HCT116 (cell line): ENCODE measurements at regions not wholly inside any gene's neighbourhood (a gene's known extent, or its start where the extent isn't known, plus 50 kb on each side); places are given as distances from the start of the nearest gene placed in this dataset.

Experiments used
- ATAC-seq: fragments of 200-7000 bp; cut with Tn5 transposase; 2 replicates; pipeline ENCODE4 v1.9.1; 2020; ENCODE audit warnings: mild to moderate bottlenecking, moderate library complexity
- BruUV-seq: library from RNA; stranded (reverse); fragments of 400-500 nt; replicated peaks from 2 replicates; lab custom pipeline; 2021; lab: Mats Ljungman, UMichigan
- CTCF ChIA-PET: fragments of 300-600 bp; sonication (Branson Sonifier 250); formaldehyde crosslinking; loops from one replicate; lab custom pipeline; 2021; ENCODE audit warnings: antibody characterized with exemption; lab: Charles Lee
- POLR2A ChIA-PET: fragments of 300-600, 350-600 bp; sonication (Branson Sonifier 250); formaldehyde crosslinking; loops from one replicate; lab custom pipeline; 2021; ENCODE audit warnings: antibody characterized with exemption; lab: Charles Lee
- RAD21 ChIA-PET, 2 experiments: fragments of 300-600 bp; sonication (Branson Sonifier 250); formaldehyde crosslinking; loops; one replicate each; lab custom pipeline; 2023; ENCODE audit warnings: low total read pairs in 2 of 2; ENCODE audit not compliant: uncharacterized antibody in 2 of 2, unreplicated experiment in 2 of 2, low non-redundant PET in 1 of 2; lab: Charles Lee
- DNase-seq: peaks from one replicate; pipeline ENCODE4 v3.0.0-alpha.2; 2010; ENCODE audit warnings: low read depth, low spot score
- H2AFZ ChIP-seq: fragments of 200-600 bp; shearing (Covaris generic), sonication (generic); 2 replicates; pipeline ENCODE4 v1.6.1; 2017; ENCODE audit warnings: low read depth, mixed run types, mixed read lengths, antibody characterized with exemption, low read length; ENCODE audit not compliant: poor library complexity, severe bottlenecking
- H3K27ac ChIP-seq: 2 replicates; pipeline ENCODE4 v1.5.1; 2012; ENCODE audit warnings: low read depth, low read length
- H3K27me3 ChIP-seq: fragments of 200-600 bp; sonication (generic); 2 replicates; pipeline ENCODE4 v1.6.1; 2016; ENCODE audit warnings: mixed run types, low read length, mixed read lengths; ENCODE audit not compliant: insufficient read depth
- H3K36me3 ChIP-seq, 2 experiments: fragments of 200-500 bp in 1 of 2; fragments of 200-600 bp in 1 of 2; sonication (Bioruptor generic) in 1 of 2; sonication (generic) in 1 of 2; 2 replicates each; pipeline versions ENCODE4 v1.5.1 to v1.6.1; 2014 to 2016; ENCODE audit warnings: low read length in 2 of 2, inconsistent platforms in 1 of 2, mixed read lengths in 1 of 2, mixed run types in 1 of 2; ENCODE audit not compliant: insufficient read depth in 2 of 2, control insufficient read depth in 1 of 2
- H3K4me1 ChIP-seq, 2 experiments: fragments of 200-600 bp in 1 of 2; sonication (generic) in 1 of 2; 2 replicates each; pipeline versions ENCODE4 v1.5.1 to v1.6.1; 2012 to 2017; ENCODE audit warnings: low read length in 2 of 2, inconsistent platforms in 1 of 2, mild to moderate bottlenecking in 1 of 2, mixed read lengths in 1 of 2, mixed run types in 1 of 2, moderate library complexity in 1 of 2; ENCODE audit not compliant: insufficient read depth in 2 of 2, control insufficient read depth in 1 of 2
- H3K4me2 ChIP-seq: fragments of 200-600 bp; sonication (generic); 2 replicates; pipeline ENCODE4 v1.6.1; 2017; ENCODE audit warnings: mixed run types, low read length, mixed read lengths
- H3K4me3 ChIP-seq, 2 experiments: fragments of 200-600 bp in 1 of 2; sonication (generic) in 1 of 2; replicated peaks in 1 of 2; 2 replicates each; pipeline ENCODE4 v1.5.1; 2011 to 2016; ENCODE audit warnings: low read length in 2 of 2, control low read depth in 1 of 2, low read depth in 1 of 2, mild to moderate bottlenecking in 1 of 2, mixed read lengths in 1 of 2, mixed run types in 1 of 2
- H3K79me2 ChIP-seq: fragments of 200-600 bp; sonication (generic); 2 replicates; pipeline ENCODE4 v1.6.1; 2017; ENCODE audit warnings: mild to moderate bottlenecking, mixed run types, low read length, moderate library complexity, mixed read lengths; ENCODE audit not compliant: insufficient read depth
- H3K9ac ChIP-seq: fragments of 200-600 bp; sonication (generic); 2 replicates; pipeline ENCODE4 v1.6.1; 2016; ENCODE audit warnings: low read length, mixed read lengths
- H3K9me2 ChIP-seq: fragments of 200-600 bp; sonication (generic), shearing (Covaris generic); 2 replicates; pipeline ENCODE4 v1.6.1; 2017; ENCODE audit warnings: mixed run types, mild to moderate bottlenecking, moderate library complexity; ENCODE audit not compliant: insufficient read depth
- H3K9me3 ChIP-seq, 2 experiments: fragments of 200-500 bp in 1 of 2; fragments of 200-600 bp in 1 of 2; sonication (Bioruptor generic) in 1 of 2; sonication (generic) in 1 of 2; 2 replicates each; pipeline ENCODE4 v1.6.1; 2014 to 2017; ENCODE audit warnings: low read length in 2 of 2, mixed read lengths in 2 of 2, inconsistent platforms in 1 of 2, low read depth in 1 of 2, mild to moderate bottlenecking in 1 of 2, mixed run types in 1 of 2, moderate library complexity in 1 of 2; ENCODE audit not compliant: control insufficient read depth in 1 of 2, insufficient read depth in 1 of 2
- H4K20me1 ChIP-seq: fragments of 200-600 bp; sonication (generic), shearing (Covaris generic); 2 replicates; pipeline ENCODE4 v1.6.1; 2017; ENCODE audit warnings: mixed run types, mild to moderate bottlenecking, moderate library complexity; ENCODE audit not compliant: insufficient read depth
- CEBPB ChIP-seq: IDR thresholded peaks from 2 replicates; pipeline ENCODE4 v1.6.1; 2012; ENCODE audit warnings: low read depth
- EGR1 ChIP-seq: IDR thresholded peaks from 2 replicates; pipeline ENCODE4 v1.6.1; 2012; ENCODE audit warnings: low read depth
- ELF1 ChIP-seq: IDR thresholded peaks from 2 replicates; pipeline ENCODE4 v1.6.1; 2012; ENCODE audit warnings: low read depth, borderline replicate concordance
- EZH2 ChIP-seq: fragments of 200-600 bp; sonication (generic); IDR thresholded peaks from 2 replicates; pipeline ENCODE4 v1.6.1; 2017; ENCODE audit warnings: antibody characterized with exemption, mixed run types
- EZH2phosphoT487 ChIP-seq: fragments of 200-600 bp; IDR thresholded peaks from 2 replicates; pipeline ENCODE4 v1.6.1; 2018; ENCODE audit warnings: antibody characterized with exemption, borderline replicate concordance
- FOSL1 ChIP-seq: IDR thresholded peaks from 2 replicates; pipeline ENCODE4 v1.6.1; 2012; ENCODE audit warnings: low read depth
- JUND ChIP-seq: IDR thresholded peaks from 2 replicates; pipeline ENCODE4 v1.6.1; 2012
- POLR2A ChIP-seq: IDR thresholded peaks from 2 replicates; pipeline ENCODE4 v1.7.0; 2011; ENCODE audit warnings: borderline replicate concordance; ENCODE audit not compliant: insufficient read depth, insufficient read length; ENCODE audit errors: extremely low read depth
- POLR2AphosphoS5 ChIP-seq: IDR thresholded peaks from 2 replicates; pipeline ENCODE4 v1.6.1; 2011; ENCODE audit warnings: mild to moderate bottlenecking, low read depth, low read length, moderate library complexity
- SIN3A ChIP-seq: IDR thresholded peaks from 2 replicates; pipeline ENCODE4 v1.6.1; 2012; ENCODE audit warnings: low read depth
- SP1 ChIP-seq: IDR thresholded peaks from 2 replicates; pipeline ENCODE4 v1.6.1; 2012; ENCODE audit warnings: low read depth
- SRF ChIP-seq: IDR thresholded peaks from 2 replicates; pipeline ENCODE4 v1.6.1; 2012; ENCODE audit warnings: low read depth
- TCF7L2 ChIP-seq: IDR thresholded peaks from 2 replicates; pipeline ENCODE4 v1.7.0; 2011; ENCODE audit warnings: borderline replicate concordance, inconsistent platforms; ENCODE audit not compliant: insufficient read depth, insufficient read length; ENCODE audit errors: extremely low read depth
- YY1 ChIP-seq: IDR thresholded peaks from 2 replicates; pipeline ENCODE4 v1.6.1; 2011; ENCODE audit warnings: low read length, low read depth, moderate library complexity, mild to moderate bottlenecking; ENCODE audit not compliant: insufficient replicate concordance; ENCODE audit errors: extremely low read depth
- ZFX ChIP-seq: fragments of 450-650 bp; IDR thresholded peaks from 2 replicates; pipeline ENCODE4 v1.6.1; 2017
- ZNF274 ChIP-seq: fragments of 200-500 bp; sonication (Bioruptor generic); IDR thresholded peaks from 2 replicates; pipeline ENCODE4 v1.6.1; 2014; ENCODE audit warnings: mild to moderate bottlenecking, low read depth, low read length, inconsistent platforms
- intact Hi-C: fragments of 100-400 bp; cut with micrococcal nuclease; formaldehyde crosslinking; loops from 2 replicates; pipeline ENCODE4 v1.10.0; 2022
- TF ChIP-seq, protein P1 (sequence below): IDR thresholded peaks from 2 replicates; pipeline ENCODE4 v1.6.1; 2012
- TF ChIP-seq, protein P2 (sequence below), 3 experiments: fragments of 200-600 bp in 1 of 3; sonication (generic) in 1 of 3; IDR thresholded peaks in 2 of 3; conservative IDR thresholded peaks in 1 of 3; 2 replicates each; pipeline ENCODE4 v1.5.1; 2012 to 2017; ENCODE audit warnings: low read depth in 2 of 3, low read length in 2 of 3, antibody characterized with exemption in 1 of 3, borderline replicate concordance in 1 of 3, control low read depth in 1 of 3, mild to moderate bottlenecking in 1 of 3, mixed read lengths in 1 of 3, mixed run types in 1 of 3, moderate library complexity in 1 of 3; ENCODE audit not compliant: insufficient read depth in 1 of 3
- TF ChIP-seq, protein P3 (sequence below): IDR thresholded peaks from 2 replicates; pipeline ENCODE4 v1.6.1; 2012

DNA sequence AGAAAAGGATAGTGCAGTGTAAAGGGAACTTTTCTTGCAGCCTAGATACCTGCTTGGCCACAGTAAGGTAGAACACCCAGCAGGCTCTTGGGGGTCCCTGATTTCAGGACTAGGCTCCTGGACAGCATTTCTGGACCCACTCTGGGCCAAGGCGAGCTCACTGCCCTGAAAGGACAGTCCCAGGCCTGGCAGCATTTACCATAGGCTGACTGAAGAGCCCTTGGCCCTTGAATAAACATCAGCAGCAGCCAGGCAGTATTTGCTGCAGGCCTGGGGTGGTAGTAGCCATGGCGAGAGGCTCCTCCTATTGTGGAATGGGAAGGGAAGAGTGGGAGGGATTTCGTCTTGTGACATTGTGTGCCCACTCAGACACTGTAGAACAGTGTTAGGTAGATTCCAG, 529.2 kb downstream of the TUSC7 start:
- no peaks in the 10 kb centered on the region for H3K4me1 ChIP-seq
- ATAC-seq, result no peak
- no peak overlapping the region for H3K4me3 ChIP-seq
- POLR2A ChIA-PET, result no interaction called here
- BruUV-seq, result no TSS peak
- TF ChIP-seq TCF7L2, result no peak
- no peak for TF ChIP-seq POLR2AphosphoS5
- no peak for TF ChIP-seq CEBPB
- no peak for TF ChIP-seq ZFX
- TF ChIP-seq ELF1, result no peak
- TF ChIP-seq, all 23 proteins: peak for 0
- intact Hi-C loops, result no loop called here
- no peaks in the 10 kb centered on the region for H3K9me2 ChIP-seq
- H3K27ac ChIP-seq, result no peak overlapping the region
- no peak overlapping the region for H3K9ac ChIP-seq
- RAD21 ChIA-PET, result no interaction called here
- no peaks in the 10 kb centered on the region for H3K79me2 ChIP-seq
- no peaks in the 10 kb centered on the region for H3K36me3 ChIP-seq
- CTCF ChIA-PET, result no interaction called here
- H4K20me1 ChIP-seq, result no peaks in the 10 kb centered on the region
- no peak for DNase-seq
- H3K4me2 ChIP-seq, result no peak overlapping the region
- H2AFZ ChIP-seq, result no peak overlapping the region
- H3K27me3 ChIP-seq, result no peaks in the 10 kb centered on the region
- H3K9me3 ChIP-seq, result no peaks in the 10 kb centered on the region; a peak in 1 of 4 replicates

- Histone ChIP-seq H3K79me2 (no peaks in the 10 kb centered on the region), H3K9ac (no peak overlapping the region), H3K4me3 (no peak overlapping the region), H3K27me3 (no peaks in the 10 kb centered on the region), H4K20me1 (no peaks in the 10 kb centered on the region), H3K9me2 (no peaks in the 10 kb centered on the region), H3K9me3 (no peaks in the 10 kb centered on the region), H3K4me1 (no peaks in the 10 kb centered on the region), H2AFZ (no peak overlapping the region), H3K4me2 (no peak overlapping the region), H3K36me3 (no peaks in the 10 kb centered on the region), H3K27ac (no peak overlapping the region)
- DNase-seq (no peak), ATAC-seq (no peak)
- intact Hi-C loops, result no loop called here
- no TSS peak for BruUV-seq
- CTCF ChIA-PET, result no interaction called here
- TF ChIP-seq ZFX (no peak), EZH2phosphoT487 (no peak), TCF7L2 (no peak), EZH2 (no peak), JUND (no peak), FOSL1 (no peak), POLR2A (no peak), YY1 (no peak), SP1 (no peak), EGR1 (no peak), SRF (no peak), ZNF274 (no peak), SIN3A (no peak)
- TF ChIP-seq, protein P1, sequence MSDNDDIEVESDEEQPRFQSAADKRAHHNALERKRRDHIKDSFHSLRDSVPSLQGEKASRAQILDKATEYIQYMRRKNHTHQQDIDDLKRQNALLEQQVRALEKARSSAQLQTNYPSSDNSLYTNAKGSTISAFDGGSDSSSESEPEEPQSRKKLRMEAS, result no peak
- TF ChIP-seq, protein P2, sequence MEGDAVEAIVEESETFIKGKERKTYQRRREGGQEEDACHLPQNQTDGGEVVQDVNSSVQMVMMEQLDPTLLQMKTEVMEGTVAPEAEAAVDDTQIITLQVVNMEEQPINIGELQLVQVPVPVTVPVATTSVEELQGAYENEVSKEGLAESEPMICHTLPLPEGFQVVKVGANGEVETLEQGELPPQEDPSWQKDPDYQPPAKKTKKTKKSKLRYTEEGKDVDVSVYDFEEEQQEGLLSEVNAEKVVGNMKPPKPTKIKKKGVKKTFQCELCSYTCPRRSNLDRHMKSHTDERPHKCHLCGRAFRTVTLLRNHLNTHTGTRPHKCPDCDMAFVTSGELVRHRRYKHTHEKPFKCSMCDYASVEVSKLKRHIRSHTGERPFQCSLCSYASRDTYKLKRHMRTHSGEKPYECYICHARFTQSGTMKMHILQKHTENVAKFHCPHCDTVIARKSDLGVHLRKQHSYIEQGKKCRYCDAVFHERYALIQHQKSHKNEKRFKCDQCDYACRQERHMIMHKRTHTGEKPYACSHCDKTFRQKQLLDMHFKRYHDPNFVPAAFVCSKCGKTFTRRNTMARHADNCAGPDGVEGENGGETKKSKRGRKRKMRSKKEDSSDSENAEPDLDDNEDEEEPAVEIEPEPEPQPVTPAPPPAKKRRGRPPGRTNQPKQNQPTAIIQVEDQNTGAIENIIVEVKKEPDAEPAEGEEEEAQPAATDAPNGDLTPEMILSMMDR (IDR thresholded peaks at IDR 0.05 in 2 of 3, conservative IDR thresholded peaks at IDR 0.05 in 1 of 3; ENCODE audit: borderline replicate concordance in 1 of 3, insufficient read depth in 1 of 3, low read depth in 2 of 3, low read length in 2 of 3), result no peak
- TF ChIP-seq, protein P3, sequence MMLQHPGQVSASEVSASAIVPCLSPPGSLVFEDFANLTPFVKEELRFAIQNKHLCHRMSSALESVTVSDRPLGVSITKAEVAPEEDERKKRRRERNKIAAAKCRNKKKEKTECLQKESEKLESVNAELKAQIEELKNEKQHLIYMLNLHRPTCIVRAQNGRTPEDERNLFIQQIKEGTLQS, result no peak
- RAD21 ChIA-PET, result no interaction called here
- POLR2A ChIA-PET, result no interaction called here
Measured at GRCh38 chr3:117243657-117244056, 534.1 kb downstream of the TUSC7 start.
